ENCODE measurements at regions not wholly inside any gene's neighbourhood (a gene's known extent, or its start where the extent isn't known, plus 50 kb on each side); places are given as distances from the start of the nearest gene placed in this dataset.

- H3K27ac ChIP-seq (replicated peaks; ENCODE audit: low read length), result no peak overlapping the region
- H2AFZ ChIP-seq (ENCODE audit: low read length), result no peak overlapping the region
- H2AK5ac ChIP-seq (ENCODE audit: low read depth, low read length), result no peak overlapping the region
- no peak overlapping the region for H2BK5ac ChIP-seq (ENCODE audit: low read length)
- H4K8ac ChIP-seq (ENCODE audit: low read depth, low read length), result no peak overlapping the region
- no peaks in the 10 kb centered on the region for H3K9me3 ChIP-seq (replicated peaks in 1 of 2; ENCODE audit: control insufficient read depth in 2 of 2, insufficient read depth in 1 of 2, low read depth in 1 of 2, low read length in 2 of 2)
- H3K14ac ChIP-seq (ENCODE audit: low read length), result no peak overlapping the region
- no peak overlapping the region for H2BK15ac ChIP-seq (ENCODE audit: low read length)
- H3K23ac ChIP-seq (ENCODE audit: low read depth, low read length, poor library complexity), result no peak overlapping the region
- H2BK12ac ChIP-seq (ENCODE audit: low read length), result no peak overlapping the region
- H3K4me2 ChIP-seq (ENCODE audit: insufficient read depth, low read length, poor library complexity, severe bottlenecking), result no peak overlapping the region
- no CpG with 5 or more reads among the region's 6 CpGs for WGBS, 2 donors (ENCODE audit: extremely low coverage in 2 of 2, insufficient read length in 2 of 2, insufficient replicate concordance in 1 of 2)
- no peak overlapping the region for H3K9ac ChIP-seq (ENCODE audit: low read depth, low read length, poor library complexity)
- no peaks in the 10 kb centered on the region for H3K79me1 ChIP-seq (ENCODE audit: low read depth, low read length)
- H3K4me3 ChIP-seq (ENCODE audit: low read length in 2 of 2), result no peak overlapping the region
- H3K4me1 ChIP-seq (ENCODE audit: control insufficient read depth in 2 of 2, insufficient read depth in 1 of 2, low read depth in 1 of 2, low read length in 2 of 2), result no peaks in the 10 kb centered on the region
- H3K4ac ChIP-seq (ENCODE audit: low read length), result no peak overlapping the region
- H3K36me3 ChIP-seq (replicated peaks in 1 of 2; ENCODE audit: control insufficient read depth in 2 of 2, insufficient read depth in 2 of 2, low read length in 2 of 2), result no peaks in the 10 kb centered on the region
- peak; percentile 9 for DNase-seq (ENCODE audit: low spot score)
- no peak overlapping the region for H2BK120ac ChIP-seq (ENCODE audit: low read depth, low read length)
- H4K91ac ChIP-seq (ENCODE audit: low read depth, low read length, poor library complexity), result no peak overlapping the region
- H3K27me3 ChIP-seq (ENCODE audit: control insufficient read depth in 3 of 3, insufficient read depth in 3 of 3, low read depth in 1 of 3, low read length in 3 of 3), result no peaks in the 10 kb centered on the region
- H3K18ac ChIP-seq (ENCODE audit: low read length), result no peak overlapping the region
Observed at GRCh38 chrX:107537815-107538214, 88.4 kb downstream of the FRMPD3 start.

GRCh38 chrX:107541244-107541643, 87.1 kb upstream of the PRPS1 start:
- Histone ChIP-seq H3K79me1 (ENCODE audit: low read depth, low read length) (no peaks in the 10 kb centered on the region), H3K4me1 (ENCODE audit: control insufficient read depth in 2 of 2, insufficient read depth in 1 of 2, low read depth in 1 of 2, low read length in 2 of 2) (no peaks in the 10 kb centered on the region), H3K4me2 (ENCODE audit: insufficient read depth, low read length, poor library complexity, severe bottlenecking) (no peak overlapping the region), H3K23ac (ENCODE audit: low read depth, low read length, poor library complexity) (no peak overlapping the region), H2BK5ac (ENCODE audit: low read length) (no peak overlapping the region), H3K36me3 (replicated peaks in 1 of 2; ENCODE audit: control insufficient read depth in 2 of 2, insufficient read depth in 2 of 2, low read length in 2 of 2) (no peaks in the 10 kb centered on the region), H2BK15ac (ENCODE audit: low read length) (no peak overlapping the region), H2BK120ac (ENCODE audit: low read depth, low read length) (no peak overlapping the region), H4K8ac (ENCODE audit: low read depth, low read length) (no peak overlapping the region), H3K9ac (ENCODE audit: low read depth, low read length, poor library complexity) (no peak overlapping the region), H2BK12ac (ENCODE audit: low read length) (no peak overlapping the region), H4K91ac (ENCODE audit: low read depth, low read length, poor library complexity) (no peak overlapping the region), H3K9me3 (replicated peaks in 1 of 2; ENCODE audit: control insufficient read depth in 2 of 2, insufficient read depth in 1 of 2, low read depth in 1 of 2, low read length in 2 of 2) (no peaks in the 10 kb centered on the region), H2AFZ (ENCODE audit: low read length) (no peak overlapping the region), H2AK5ac (ENCODE audit: low read depth, low read length) (no peak overlapping the region), H3K4me3 (ENCODE audit: low read length in 2 of 2) (no peak overlapping the region), H3K27me3 (ENCODE audit: control insufficient read depth in 3 of 3, insufficient read depth in 3 of 3, low read depth in 1 of 3, low read length in 3 of 3) (no peaks in the 10 kb centered on the region), H3K14ac (ENCODE audit: low read length) (no peak overlapping the region), H3K27ac (replicated peaks; ENCODE audit: low read length) (no peak overlapping the region), H3K4ac (ENCODE audit: low read length) (no peak overlapping the region), H3K18ac (ENCODE audit: low read length) (no peak overlapping the region)
- no CpG with 5 or more reads among the region's 1 CpG for WGBS, 2 donors (ENCODE audit: extremely low coverage in 2 of 2, insufficient read length in 2 of 2, insufficient replicate concordance in 1 of 2)
- DNase-seq (ENCODE audit: low spot score), result no peak

GRCh38 chrX:107542040-107542439, 86.3 kb upstream of the PRPS1 start:
- H3K4me1 ChIP-seq (ENCODE audit: control insufficient read depth in 2 of 2, insufficient read depth in 1 of 2, low read depth in 1 of 2, low read length in 2 of 2), result no peaks in the 10 kb centered on the region
- no peak overlapping the region for H3K23ac ChIP-seq (ENCODE audit: low read depth, low read length, poor library complexity)
- no peak overlapping the region for H3K4ac ChIP-seq (ENCODE audit: low read length)
- H3K27ac ChIP-seq (replicated peaks; ENCODE audit: low read length), result no peak overlapping the region
- H3K27me3 ChIP-seq (ENCODE audit: control insufficient read depth in 3 of 3, insufficient read depth in 3 of 3, low read depth in 1 of 3, low read length in 3 of 3), result no peaks in the 10 kb centered on the region
- H2AK5ac ChIP-seq (ENCODE audit: low read depth, low read length), result no peak overlapping the region
- no peak overlapping the region for H2BK5ac ChIP-seq (ENCODE audit: low read length)
- no peak overlapping the region for H2BK12ac ChIP-seq (ENCODE audit: low read length)
- H4K8ac ChIP-seq (ENCODE audit: low read depth, low read length), result no peak overlapping the region
- no peak overlapping the region for H3K9ac ChIP-seq (ENCODE audit: low read depth, low read length, poor library complexity)
- H3K9me3 ChIP-seq (replicated peaks in 1 of 2; ENCODE audit: control insufficient read depth in 2 of 2, insufficient read depth in 1 of 2, low read depth in 1 of 2, low read length in 2 of 2), result no peaks in the 10 kb centered on the region
- H3K79me1 ChIP-seq (ENCODE audit: low read depth, low read length), result no peaks in the 10 kb centered on the region
- H3K36me3 ChIP-seq (replicated peaks in 1 of 2; ENCODE audit: control insufficient read depth in 2 of 2, insufficient read depth in 2 of 2, low read length in 2 of 2), result no peaks in the 10 kb centered on the region
- no peak overlapping the region for H3K4me3 ChIP-seq (ENCODE audit: low read length in 2 of 2)
- no peak overlapping the region for H2BK120ac ChIP-seq (ENCODE audit: low read depth, low read length)
- H3K4me2 ChIP-seq (ENCODE audit: insufficient read depth, low read length, poor library complexity, severe bottlenecking), result no peak overlapping the region
- no peak for DNase-seq (ENCODE audit: low spot score)
- H2BK15ac ChIP-seq (ENCODE audit: low read length), result no peak overlapping the region
- H4K91ac ChIP-seq (ENCODE audit: low read depth, low read length, poor library complexity), result no peak overlapping the region
- no peak overlapping the region for H3K14ac ChIP-seq (ENCODE audit: low read length)
- H3K18ac ChIP-seq (ENCODE audit: low read length), result no peak overlapping the region
- peak overlapping the region; percentile 50 for H2AFZ ChIP-seq (ENCODE audit: low read length)

- Histone ChIP-seq H3K9me3 (replicated peaks in 1 of 2; ENCODE audit: control insufficient read depth in 2 of 2, insufficient read depth in 1 of 2, low read depth in 1 of 2, low read length in 2 of 2) (no peaks in the 10 kb centered on the region), H3K14ac (ENCODE audit: low read length) (no peak overlapping the region), H3K4me2 (ENCODE audit: insufficient read depth, low read length, poor library complexity, severe bottlenecking) (no peak overlapping the region), H2BK5ac (ENCODE audit: low read length) (no peak overlapping the region), H4K8ac (ENCODE audit: low read depth, low read length) (no peak overlapping the region), H3K36me3 (replicated peaks in 1 of 2; ENCODE audit: control insufficient read depth in 2 of 2, insufficient read depth in 2 of 2, low read length in 2 of 2) (no peaks in the 10 kb centered on the region), H3K4ac (ENCODE audit: low read length) (no peak overlapping the region), H2AK5ac (ENCODE audit: low read depth, low read length) (no peak overlapping the region), H2BK15ac (ENCODE audit: low read length) (no peak overlapping the region), H3K18ac (ENCODE audit: low read length) (no peak overlapping the region), H3K4me1 (ENCODE audit: control insufficient read depth in 2 of 2, insufficient read depth in 1 of 2, low read depth in 1 of 2, low read length in 2 of 2) (no peaks in the 10 kb centered on the region), H4K91ac (ENCODE audit: low read depth, low read length, poor library complexity) (no peak overlapping the region), H3K4me3 (ENCODE audit: low read length in 2 of 2) (no peak overlapping the region), H3K27ac (replicated peaks; ENCODE audit: low read length) (no peak overlapping the region), H3K9ac (ENCODE audit: low read depth, low read length, poor library complexity) (no peak overlapping the region), H2BK120ac (ENCODE audit: low read depth, low read length) (no peak overlapping the region), H2AFZ (ENCODE audit: low read length) (peak overlapping the region; percentile 50), H2BK12ac (ENCODE audit: low read length) (no peak overlapping the region), H3K27me3 (ENCODE audit: control insufficient read depth in 3 of 3, insufficient read depth in 3 of 3, low read depth in 1 of 3, low read length in 3 of 3) (peaks cover 0 to 3% (median 0%) of the 10 kb centered on the region in 3 experiments), H3K23ac (ENCODE audit: low read depth, low read length, poor library complexity) (no peak overlapping the region), H3K79me1 (ENCODE audit: low read depth, low read length) (no peaks in the 10 kb centered on the region)
- no peak for DNase-seq (ENCODE audit: low spot score)
- WGBS, 2 donors (ENCODE audit: extremely low coverage in 2 of 2, insufficient read length in 2 of 2, insufficient replicate concordance in 1 of 2), result no CpG with 5 or more reads among the region's 2 CpGs
Observed at GRCh38 chrX:107542500-107542899, 85.8 kb upstream of the PRPS1 start.
